22Rv1 (cell line): ENCODE measurements at regions not wholly inside any gene's neighbourhood (a gene's known extent, or its start where the extent isn't known, plus 50 kb on each side); places are given as distances from the start of the nearest gene placed in this dataset.
"Not testable (repeated sequence)": the region's sequence is repeated elsewhere in the genome, so short reads cannot be mapped to it uniquely, and the experiment has no call there.

Experiments used
- H3K27ac ChIP-seq: fragments of 450-650 bp; 2 replicates; pipeline ENCODE4 v1.5.1; 2017
- ZFX ChIP-seq: fragments of 450-650 bp; IDR thresholded peaks from 2 replicates; pipeline ENCODE4 v1.6.1; 2017; ENCODE audit warnings: antibody characterized with exemption, borderline replicate concordance
- TF ChIP-seq, protein P1 (sequence below): fragments of 450-650 bp; IDR thresholded peaks from 2 replicates; pipeline ENCODE4 v1.5.1; 2017; ENCODE audit warnings: mild to moderate bottlenecking

DNA sequence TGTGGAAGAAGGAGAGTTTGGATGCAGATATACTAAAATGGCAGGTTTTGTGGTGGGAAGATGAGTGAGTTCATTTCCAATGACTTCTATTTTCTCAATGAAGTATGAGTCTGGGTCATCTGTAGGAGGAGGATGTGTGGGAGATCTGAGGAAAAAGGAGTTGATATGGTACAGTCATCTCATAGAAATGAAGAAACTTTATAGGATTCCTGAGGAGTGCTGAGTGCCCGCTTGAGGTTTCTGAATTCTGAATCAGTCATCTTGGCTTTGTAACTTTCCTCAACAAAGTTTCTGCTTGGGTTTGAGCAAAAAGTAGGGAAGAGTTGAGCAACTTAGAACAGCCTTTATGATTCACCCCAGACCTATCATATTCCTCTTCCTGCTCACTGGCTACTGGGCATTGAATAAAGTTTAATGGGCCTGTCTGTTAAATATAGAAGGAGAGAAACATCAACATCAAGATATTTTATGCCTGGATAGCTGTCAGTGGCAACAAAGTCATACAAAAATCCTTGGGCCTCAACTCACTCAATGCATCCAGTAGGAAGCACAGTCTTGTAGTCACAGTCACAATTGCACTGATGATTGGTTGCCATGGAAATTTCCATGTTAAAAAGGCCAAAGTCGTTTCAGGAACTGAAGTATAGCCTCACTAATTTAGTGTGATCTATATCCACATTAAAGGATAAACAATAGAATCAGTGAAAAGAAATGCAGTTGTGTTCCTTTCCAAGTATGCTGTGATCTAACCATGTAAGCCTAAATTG lies 284.7 kb downstream of the DUSP6 start:
- no peak overlapping the region for H3K27ac ChIP-seq
- TF ChIP-seq, protein P1, sequence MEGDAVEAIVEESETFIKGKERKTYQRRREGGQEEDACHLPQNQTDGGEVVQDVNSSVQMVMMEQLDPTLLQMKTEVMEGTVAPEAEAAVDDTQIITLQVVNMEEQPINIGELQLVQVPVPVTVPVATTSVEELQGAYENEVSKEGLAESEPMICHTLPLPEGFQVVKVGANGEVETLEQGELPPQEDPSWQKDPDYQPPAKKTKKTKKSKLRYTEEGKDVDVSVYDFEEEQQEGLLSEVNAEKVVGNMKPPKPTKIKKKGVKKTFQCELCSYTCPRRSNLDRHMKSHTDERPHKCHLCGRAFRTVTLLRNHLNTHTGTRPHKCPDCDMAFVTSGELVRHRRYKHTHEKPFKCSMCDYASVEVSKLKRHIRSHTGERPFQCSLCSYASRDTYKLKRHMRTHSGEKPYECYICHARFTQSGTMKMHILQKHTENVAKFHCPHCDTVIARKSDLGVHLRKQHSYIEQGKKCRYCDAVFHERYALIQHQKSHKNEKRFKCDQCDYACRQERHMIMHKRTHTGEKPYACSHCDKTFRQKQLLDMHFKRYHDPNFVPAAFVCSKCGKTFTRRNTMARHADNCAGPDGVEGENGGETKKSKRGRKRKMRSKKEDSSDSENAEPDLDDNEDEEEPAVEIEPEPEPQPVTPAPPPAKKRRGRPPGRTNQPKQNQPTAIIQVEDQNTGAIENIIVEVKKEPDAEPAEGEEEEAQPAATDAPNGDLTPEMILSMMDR: no peak
- no peak for TF ChIP-seq ZFX

DNA sequence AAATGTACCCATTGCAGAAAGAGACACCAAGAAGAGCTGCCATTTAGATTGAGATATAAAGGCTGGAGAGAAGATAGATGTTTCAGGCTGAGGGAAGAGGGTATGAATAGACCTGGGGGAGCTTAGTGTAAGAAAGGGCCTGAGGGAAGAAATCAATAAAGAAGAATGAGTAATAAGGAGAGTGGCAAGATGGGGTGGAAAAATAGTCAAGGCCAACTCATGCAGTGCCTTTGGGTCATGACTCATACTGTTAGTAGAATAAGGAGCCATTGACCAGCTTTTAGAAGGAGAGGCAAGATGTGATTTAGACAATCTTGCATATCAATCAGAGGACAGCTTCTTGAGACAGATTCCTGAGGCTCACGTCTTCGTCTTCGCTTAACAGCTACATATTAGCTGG lies 287.5 kb downstream of the DUSP6 start:
- H3K27ac ChIP-seq: no peak overlapping the region
- TF ChIP-seq, protein P1: no peak
- TF ChIP-seq ZFX: no peak

DNA sequence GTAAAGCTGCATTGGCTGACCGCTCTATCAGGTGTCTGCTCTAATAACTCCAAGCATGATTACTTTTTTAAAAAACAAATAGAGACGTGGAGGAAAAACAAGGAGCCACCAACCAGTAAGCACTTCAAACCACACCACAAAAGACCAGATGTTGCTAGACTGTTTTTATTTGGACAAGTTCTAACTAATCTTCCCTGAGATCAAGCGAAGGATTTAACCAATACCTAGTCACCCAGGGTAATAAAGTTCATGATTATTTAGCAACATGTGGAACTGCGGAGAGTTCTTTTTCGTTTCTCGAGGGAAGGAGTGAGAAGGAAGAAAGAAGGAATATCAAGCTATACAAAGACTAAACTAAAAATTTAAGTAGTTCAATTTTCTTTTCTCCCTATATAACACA lies 288.1 kb downstream of the DUSP6 start:
- TF ChIP-seq ZFX: no peak
- TF ChIP-seq, protein P1: no peak
- H3K27ac ChIP-seq: no peak overlapping the region

DNA sequence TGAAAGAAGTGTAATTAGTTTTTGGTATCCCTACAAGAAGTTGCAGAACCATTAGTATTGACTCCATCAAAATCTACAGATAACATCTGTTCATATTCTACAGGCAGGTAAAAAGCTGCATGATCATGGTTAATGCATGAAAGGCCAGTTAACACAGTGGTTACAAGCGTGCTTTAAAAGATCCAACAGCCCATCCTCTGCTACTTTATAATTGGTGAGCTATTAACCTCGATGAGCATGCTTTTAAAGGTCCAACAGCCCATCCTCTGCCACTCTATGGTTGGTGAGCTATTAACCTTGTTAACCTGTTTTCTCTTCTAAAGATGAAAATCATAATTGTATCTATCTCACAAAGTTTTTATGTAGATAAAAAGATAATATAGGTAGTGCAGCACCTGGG lies 289.3 kb downstream of the DUSP6 start:
- TF ChIP-seq, protein P1: no peak
- TF ChIP-seq ZFX: no peak
- H3K27ac ChIP-seq: no peak overlapping the region

DNA sequence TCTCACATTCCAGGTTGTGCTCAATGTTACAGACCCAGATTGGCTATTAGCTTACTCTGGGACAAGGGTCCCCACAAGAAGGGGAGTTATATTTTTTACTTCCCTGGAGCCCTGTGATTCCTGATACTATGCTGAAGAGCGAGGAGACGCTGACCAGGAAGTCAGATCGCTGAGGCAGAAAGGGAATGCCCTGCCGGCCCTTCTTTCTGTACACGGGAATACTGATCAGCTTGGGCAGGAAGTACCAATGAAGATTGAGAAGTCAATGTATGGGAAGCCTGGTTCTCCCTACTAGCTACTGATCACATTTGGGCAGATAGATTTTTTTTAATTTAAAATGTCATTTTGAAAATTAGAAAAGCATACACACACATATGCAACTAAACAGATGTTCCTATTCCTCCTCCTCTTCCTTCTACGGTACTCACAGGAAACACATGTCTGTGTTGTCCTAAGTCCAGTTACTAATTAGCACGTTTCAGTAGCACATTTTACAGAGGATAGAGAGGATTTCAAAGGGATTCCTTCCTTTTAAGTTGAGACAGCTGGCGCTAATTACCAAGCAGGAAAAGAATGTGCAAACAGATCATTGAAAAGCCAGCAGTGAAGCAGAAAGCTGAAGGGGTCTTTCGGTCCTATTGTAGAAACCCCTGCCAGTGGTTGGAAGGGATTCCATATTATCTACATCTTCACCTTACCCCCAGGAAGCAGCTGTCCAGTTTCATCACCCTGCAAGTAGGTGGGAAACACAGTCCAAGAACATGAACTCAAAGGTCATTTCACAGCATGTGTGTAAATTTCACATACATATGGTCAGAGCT lies 292.4 kb downstream of the DUSP6 start:
- TF ChIP-seq, protein P1: no peak
- no peak for TF ChIP-seq ZFX
- no peak overlapping the region for H3K27ac ChIP-seq

DNA sequence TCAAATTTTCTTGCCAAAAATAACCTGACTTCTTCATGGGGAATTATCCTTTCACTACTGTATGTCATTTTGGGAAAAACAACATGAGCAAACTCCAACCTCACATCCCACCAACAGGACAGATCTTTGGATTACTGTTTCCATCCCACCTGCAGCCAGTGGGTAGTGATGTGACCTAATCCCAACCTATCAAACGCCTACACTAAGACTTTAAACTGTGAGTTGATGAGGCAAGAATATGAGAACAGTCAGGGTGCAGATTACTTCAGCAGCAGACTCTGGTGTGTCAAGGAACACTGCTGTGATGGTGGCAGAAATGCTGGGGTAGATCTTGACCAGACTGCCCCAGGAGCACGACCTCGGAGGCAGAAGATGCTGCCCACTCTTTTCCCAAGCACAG lies 293.2 kb downstream of the DUSP6 start:
- H3K27ac ChIP-seq: no peak overlapping the region
- TF ChIP-seq, protein P1: no peak
- no peak for TF ChIP-seq ZFX

DNA sequence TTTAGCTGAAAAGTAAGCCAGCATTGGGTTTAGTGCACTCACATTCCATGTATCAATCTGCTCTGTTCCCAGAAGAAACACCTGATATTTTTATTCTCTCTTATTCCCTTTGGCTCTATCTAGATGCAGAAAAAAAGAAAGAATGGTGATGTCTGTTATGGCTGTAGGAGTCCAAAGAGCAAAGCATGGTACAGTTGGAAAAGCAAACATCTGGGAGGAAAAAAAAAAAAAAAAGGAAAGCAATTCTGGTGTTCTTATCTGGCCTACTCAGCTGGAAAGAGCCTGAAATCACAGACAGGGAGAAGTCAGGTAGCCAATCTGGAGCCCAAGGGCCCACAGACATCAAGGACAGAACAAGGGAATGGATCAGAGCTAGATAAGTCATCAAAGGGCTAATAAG lies 293.9 kb downstream of the DUSP6 start:
- TF ChIP-seq, protein P1: no peak
- TF ChIP-seq ZFX: no peak
- H3K27ac ChIP-seq: no peak overlapping the region

DNA sequence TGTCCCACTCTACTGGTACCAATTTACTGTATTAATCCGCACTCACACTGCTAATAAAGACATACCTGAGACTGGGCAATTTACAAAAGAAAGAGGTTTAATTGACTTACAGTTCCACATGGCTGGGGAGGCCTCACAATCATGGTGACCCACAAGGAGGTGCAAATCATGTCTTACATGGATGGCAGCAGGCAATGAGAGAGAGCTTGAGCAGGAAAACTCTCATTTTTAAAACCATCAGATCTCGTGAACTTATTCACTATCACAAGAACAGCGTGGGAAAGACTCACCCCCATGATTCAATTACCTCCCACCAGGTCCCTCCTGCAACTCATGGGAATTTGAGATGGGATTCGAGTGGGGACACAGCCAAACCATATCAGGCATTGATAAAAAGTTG lies 298.5 kb downstream of the DUSP6 start:
- not testable (repeated sequence) for H3K27ac ChIP-seq
